K562 (cell line): ENCODE measurements at regions not wholly inside any gene's neighbourhood (a gene's known extent, or its start where the extent isn't known, plus 50 kb on each side); places are given as distances from the start of the nearest gene placed in this dataset.
"Not testable (repeated sequence)": the region's sequence is repeated elsewhere in the genome, so short reads cannot be mapped to it uniquely, and the experiment has no call there.

Experiments
- ATAC-seq: fragments of 200-7000 bp; cut with Tn5 transposase; 3 replicates; pipeline ENCODE4 v1.9.1; 2020; ENCODE audit warnings: moderate library complexity
- BruUV-seq: library from RNA; stranded (reverse); fragments of 400-500 nt; replicated peaks from 2 replicates; lab custom pipeline; 2021; lab: Mats Ljungman, UMichigan
- CTCF ChIA-PET: fragments of 300-600 bp; formaldehyde crosslinking; extraction: SDS; loops from one replicate; lab custom pipeline; 2021; ENCODE audit warnings: low intra/inter-chr PET ratio; lab: Yijun Ruan, JAX
- POLR2A ChIA-PET: fragments of 300-600, 350-650 bp; sonication (Branson Sonifier 250); formaldehyde crosslinking; extraction: SDS; loops from one replicate; lab custom pipeline; 2021; ENCODE audit warnings: antibody characterized with exemption, inconsistent platforms; lab: Yijun Ruan, JAX
- DNase-seq, 4 experiments: peaks; one replicate each; pipeline versions ENCODE4 v3.0.0 to v3.0.0-alpha.2; 2011 to 2018; ENCODE audit warnings: low spot score in 3 of 4, mixed read lengths in 3 of 4; ENCODE audit errors: extremely low read depth in 1 of 4
- FAIRE-seq: peaks from 2 replicates; lab custom pipeline; 2011; peaks lifted over from hg19 to GRCh38; lab: Jason Lieb, UNC
- H2AFZ ChIP-seq: 2 replicates; pipeline ENCODE4 v1.6.0; 2011; ENCODE audit warnings: low read depth, low read length, control low read depth, inconsistent platforms
- H3K27ac ChIP-seq: fragments of 200-600 bp; 3 replicates; pipeline ENCODE4 v1.8.0; 2011; ENCODE audit warnings: low read depth, mild to moderate bottlenecking, control low read depth, inconsistent platforms, low read length, moderate library complexity, mixed read lengths; ENCODE audit errors: extremely low read depth
- H3K27me3 ChIP-seq, 2 experiments: fragments of 300-600 bp in 1 of 2; 2 replicates in 1 of 2; 3 replicates in 1 of 2; pipeline versions ENCODE4 v1.6.0 to v1.8.0; 2011; ENCODE audit warnings: inconsistent platforms in 2 of 2, low read length in 2 of 2, mild to moderate bottlenecking in 1 of 2, mixed read lengths in 1 of 2, moderate library complexity in 1 of 2; ENCODE audit not compliant: control insufficient read depth in 2 of 2, insufficient read depth in 2 of 2
- H3K36me3 ChIP-seq: fragments of 300-600 bp; 3 replicates; pipeline ENCODE4 v1.8.0; 2011; ENCODE audit warnings: mild to moderate bottlenecking, low read length, inconsistent platforms; ENCODE audit not compliant: control insufficient read depth, insufficient read depth
- H3K4me1 ChIP-seq, 2 experiments: fragments of 200-600 bp in 1 of 2; replicated peaks in 1 of 2; 2 replicates in 1 of 2; 3 replicates in 1 of 2; pipeline versions ENCODE4 v1.5.1 to v1.8.0; 2011; ENCODE audit warnings: inconsistent platforms in 2 of 2, low read length in 2 of 2, mild to moderate bottlenecking in 1 of 2, mixed read lengths in 1 of 2, moderate library complexity in 1 of 2; ENCODE audit not compliant: control insufficient read depth in 2 of 2, insufficient read depth in 2 of 2
- H3K4me2 ChIP-seq: 2 replicates; pipeline ENCODE4 v1.6.1; 2011; ENCODE audit warnings: low read length, control low read depth, inconsistent platforms, mixed read lengths; ENCODE audit not compliant: insufficient read depth
- H3K4me3 ChIP-seq: fragments of 200-600 bp; sonication (generic), shearing (Covaris generic); 2 replicates; pipeline ENCODE4 v1.5.1; 2016; ENCODE audit warnings: control low read depth, inconsistent platforms
- H3K79me2 ChIP-seq: fragments of 200-600 bp; 3 replicates; pipeline ENCODE4 v1.8.0; 2011; ENCODE audit warnings: low read length, inconsistent platforms; ENCODE audit not compliant: control insufficient read depth, insufficient read depth
- H3K9ac ChIP-seq, 2 experiments: 2 replicates each; pipeline versions ENCODE4 v1.6.0 to v1.6.1; 2011; ENCODE audit warnings: low read depth in 2 of 2, low read length in 2 of 2, control low read depth in 1 of 2, inconsistent platforms in 1 of 2, mild to moderate bottlenecking in 1 of 2, mixed read lengths in 1 of 2; ENCODE audit not compliant: insufficient read depth in 1 of 2
- H3K9me1 ChIP-seq: one replicate; pipeline ENCODE4 v1.6.0; 2011; ENCODE audit warnings: inconsistent platforms, mild to moderate bottlenecking, low read length, moderate library complexity; ENCODE audit not compliant: control insufficient read depth, insufficient read depth
- H3K9me3 ChIP-seq: replicated peaks from 2 replicates; pipeline ENCODE4 v1.5.1; 2011; ENCODE audit warnings: low read depth, low read length, inconsistent platforms; ENCODE audit not compliant: control insufficient read depth, insufficient read depth
- H4K20me1 ChIP-seq: replicated peaks from 2 replicates; pipeline ENCODE4 v1.6.1; 2011; ENCODE audit warnings: low read length, inconsistent platforms, mixed read lengths; ENCODE audit not compliant: control insufficient read depth, insufficient read depth
- ARID3A ChIP-seq: IDR thresholded peaks from 2 replicates; pipeline ENCODE4 v1.6.1; 2012; ENCODE audit warnings: low read depth, low read length, improper control_type of control experiment, borderline replicate concordance
- REST ChIP-seq, 2 experiments: fragments of 450-650 bp; formaldehyde crosslinking in 1 of 2; IDR thresholded peaks; 2 replicates each; pipeline versions ENCODE4 v1.4.0 to v1.6.1; 2014 to 2020; ENCODE audit warnings: mild to moderate bottlenecking in 2 of 2, borderline replicate concordance in 1 of 2, low read depth in 1 of 2
- SMARCA4 ChIP-seq: fragments of 450-650 bp; IDR thresholded peaks from 2 replicates; pipeline ENCODE4 v1.6.1; 2016
- WGBS: fragments of 100-300 bp; shearing (Covaris generic); methylation state at CpG from one replicate; pipeline ENCODE4 v1.1.6; 2016; ENCODE audit warnings: low coverage, mixed read lengths; ENCODE audit not compliant: insufficient coverage; ENCODE audit errors: missing lambda C conversion rate; 5-methylcytosine and 5-hydroxymethylcytosine counted together
- in situ Hi-C: fragments of 300-500 bp; cut with MboI; formaldehyde crosslinking; loops from 4 replicates; pipeline ENCODE4 v1.15.0; 2018; ENCODE audit warnings: inconsistent platforms, mixed read lengths
- intact Hi-C: fragments of 100-400 bp; cut with micrococcal nuclease; formaldehyde crosslinking; loops from 2 replicates; pipeline ENCODE4 v1.14.2; 2022

GRCh38 chr13:76243120-76243519, 607.0 kb downstream of the LMO7 start:
- ATAC-seq, H3K4me1 ChIP-seq, BruUV-seq, DNase-seq, H3K27ac ChIP-seq, H3K4me3 ChIP-seq, H3K9ac ChIP-seq, H3K4me2 ChIP-seq, H3K27me3 ChIP-seq, H2AFZ ChIP-seq, H3K9me3 ChIP-seq, intact Hi-C loops, H4K20me1 ChIP-seq, H3K79me2 ChIP-seq, in situ Hi-C loops, CTCF ChIA-PET, POLR2A ChIA-PET, H3K9me1 ChIP-seq, FAIRE-seq, H3K36me3 ChIP-seq: not testable (repeated sequence)
- WGBS = 1% methylated on average over 7 of the region's 8 CpGs

- no peak overlapping the region for H3K9ac ChIP-seq
- ChIA-PET CTCF (no interaction called here), POLR2A (no interaction called here)
- no peak overlapping the region for H3K4me3 ChIP-seq
- no peaks in the 10 kb centered on the region for H3K9me3 ChIP-seq
- in situ Hi-C loops (no loop called here), intact Hi-C loops (no loop called here)
- H3K4me2 ChIP-seq = no peak overlapping the region
- BruUV-seq = no TSS peak
- no peak for DNase-seq
- 0% methylated on average over 4 of the region's 4 CpGs for WGBS
- H3K4me1 ChIP-seq = no peaks in the 10 kb centered on the region
- no peaks in the 10 kb centered on the region for H4K20me1 ChIP-seq
- no peaks in the 10 kb centered on the region for H3K9me1 ChIP-seq
- no peaks in the 10 kb centered on the region for H3K36me3 ChIP-seq
- ATAC-seq = no peak
- no peaks in the 10 kb centered on the region for H3K79me2 ChIP-seq
- no peaks in the 10 kb centered on the region for H3K27me3 ChIP-seq
- H2AFZ ChIP-seq = no peak overlapping the region
- no peak for FAIRE-seq
- no peak overlapping the region for H3K27ac ChIP-seq
- no peak for TF ChIP-seq SMARCA4
- TF ChIP-seq ARID3A = no peak
- TF ChIP-seq REST (IDR thresholded peaks at IDR 0.05; ENCODE audit: borderline replicate concordance) = no peak
- no peak for TF ChIP-seq REST (CRISPR knock-in tag; IDR thresholded peaks at IDR 0.05; ENCODE audit: low read depth)
Measured at GRCh38 chr13:76239031-76239680, 603.0 kb downstream of the LMO7 start.
